ENCODE measurements at regions not wholly inside any gene's neighbourhood (a gene's known extent, or its start where the extent isn't known, plus 50 kb on each side); places are given as distances from the start of the nearest gene placed in this dataset.

GRCh38 chr2:129437725-129438124, 541.7 kb upstream of the RAB6C start:
- H3K9ac ChIP-seq (ENCODE audit: low read length): no peak overlapping the region
- H3K79me2 ChIP-seq (ENCODE audit: insufficient read depth, low read length): no peaks in the 10 kb centered on the region
- H3F3A ChIP-seq (ENCODE audit: insufficient read depth): no peaks in the 10 kb centered on the region
- no peak overlapping the region for H2AFZ ChIP-seq (ENCODE audit: low read depth, low read length, severe bottlenecking)
- H3K4me3 ChIP-seq (ENCODE audit: insufficient read depth, low read length, poor library complexity, severe bottlenecking): no peak overlapping the region
- no peaks in the 10 kb centered on the region for H3K27me3 ChIP-seq (ENCODE audit: low read length)
- no peaks in the 10 kb centered on the region for H3K36me3 ChIP-seq (ENCODE audit: low read length)
- H3K4me2 ChIP-seq (ENCODE audit: low read depth, low read length, poor library complexity, severe bottlenecking): no peak overlapping the region
- TF ChIP-seq CTCF (IDR thresholded peaks at IDR 0.05; ENCODE audit: insufficient read depth, low read length, poor library complexity, severe bottlenecking): no peak
- TF ChIP-seq EZH2phosphoT487 (conservative IDR thresholded peaks at IDR 0.05; ENCODE audit: low read length): no peak
- H3K27ac ChIP-seq (ENCODE audit: low read depth, low read length): no peak overlapping the region
- no peaks in the 10 kb centered on the region for H3K9me3 ChIP-seq (ENCODE audit: insufficient read depth, low read length)
- H4K20me1 ChIP-seq (ENCODE audit: low read depth, low read length): no peaks in the 10 kb centered on the region
- H3K9me2 ChIP-seq (replicated peaks; ENCODE audit: insufficient read depth, low read length): no peaks in the 10 kb centered on the region

- H3K4me3 ChIP-seq (ENCODE audit: insufficient read depth, low read length, poor library complexity, severe bottlenecking): no peak overlapping the region
- no peaks in the 10 kb centered on the region for H4K20me1 ChIP-seq (ENCODE audit: low read depth, low read length)
- H3K9ac ChIP-seq (ENCODE audit: low read length): no peak overlapping the region
- TF ChIP-seq CTCF (IDR thresholded peaks at IDR 0.05; ENCODE audit: insufficient read depth, low read length, poor library complexity, severe bottlenecking): no peak
- TF ChIP-seq EZH2phosphoT487 (conservative IDR thresholded peaks at IDR 0.05; ENCODE audit: low read length): no peak
- no peaks in the 10 kb centered on the region for H3K36me3 ChIP-seq (ENCODE audit: low read length)
- no peaks in the 10 kb centered on the region for H3F3A ChIP-seq (ENCODE audit: insufficient read depth)
- H3K4me2 ChIP-seq (ENCODE audit: low read depth, low read length, poor library complexity, severe bottlenecking): no peak overlapping the region
- H3K9me2 ChIP-seq (replicated peaks; ENCODE audit: insufficient read depth, low read length): no peaks in the 10 kb centered on the region
- no peak overlapping the region for H3K27ac ChIP-seq (ENCODE audit: low read depth, low read length)
- H3K79me2 ChIP-seq (ENCODE audit: insufficient read depth, low read length): no peaks in the 10 kb centered on the region
- no peaks in the 10 kb centered on the region for H3K27me3 ChIP-seq (ENCODE audit: low read length)
- H2AFZ ChIP-seq (ENCODE audit: low read depth, low read length, severe bottlenecking): no peak overlapping the region
- H3K9me3 ChIP-seq (ENCODE audit: insufficient read depth, low read length): no peaks in the 10 kb centered on the region
Observed at GRCh38 chr2:129438501-129439057, 540.9 kb upstream of the RAB6C start.

- H3K27ac ChIP-seq (ENCODE audit: low read depth, low read length): no peak overlapping the region
- H3K27me3 ChIP-seq (ENCODE audit: low read length): no peaks in the 10 kb centered on the region
- H3K36me3 ChIP-seq (ENCODE audit: low read length): no peaks in the 10 kb centered on the region
- no peaks in the 10 kb centered on the region for H3F3A ChIP-seq (ENCODE audit: insufficient read depth)
- H3K9me2 ChIP-seq (replicated peaks; ENCODE audit: insufficient read depth, low read length): no peaks in the 10 kb centered on the region
- TF ChIP-seq CTCF (IDR thresholded peaks at IDR 0.05; ENCODE audit: insufficient read depth, low read length, poor library complexity, severe bottlenecking) (no peak), EZH2phosphoT487 (conservative IDR thresholded peaks at IDR 0.05; ENCODE audit: low read length) (no peak)
- H3K9ac ChIP-seq (ENCODE audit: low read length): no peak overlapping the region
- H3K79me2 ChIP-seq (ENCODE audit: insufficient read depth, low read length): no peaks in the 10 kb centered on the region
- no peak overlapping the region for H2AFZ ChIP-seq (ENCODE audit: low read depth, low read length, severe bottlenecking)
- no peaks in the 10 kb centered on the region for H4K20me1 ChIP-seq (ENCODE audit: low read depth, low read length)
- H3K4me2 ChIP-seq (ENCODE audit: low read depth, low read length, poor library complexity, severe bottlenecking): no peak overlapping the region
- H3K4me3 ChIP-seq (ENCODE audit: insufficient read depth, low read length, poor library complexity, severe bottlenecking): no peak overlapping the region
- no peaks in the 10 kb centered on the region for H3K9me3 ChIP-seq (ENCODE audit: insufficient read depth, low read length)
Observed at GRCh38 chr2:129439406-129440302, 539.8 kb upstream of the RAB6C start.
